Ascending aorta (tissue), 2 donors: ENCODE measurements at regions not wholly inside any gene's neighbourhood (a gene's known extent, or its start where the extent isn't known, plus 50 kb on each side); places are given as distances from the start of the nearest gene placed in this dataset.

Source experiments
- DNase-seq, 2 donors: peaks; one replicate each; pipeline ENCODE4 v3.0.0-alpha.2; 2019; ENCODE audit warnings: low spot score in 2 of 2
- H3K27ac ChIP-seq, 2 donors: fragments of 200-600 bp; sonication (generic); one replicate each; pipeline ENCODE4 v1.5.1; 2016 to 2017; ENCODE audit warnings: mild to moderate bottlenecking in 1 of 2
- H3K27me3 ChIP-seq: fragments of 200-600 bp; sonication (generic); one replicate; pipeline ENCODE4 v1.5.1; 2017
- H3K36me3 ChIP-seq, 2 donors: fragments of 200-600 bp; sonication (generic); one replicate each; pipeline ENCODE4 v1.5.1; 2016
- H3K4me1 ChIP-seq, 2 donors: fragments of 200-600 bp; sonication (generic); one replicate each; pipeline ENCODE4 v1.5.1; 2016 to 2017; ENCODE audit warnings: mild to moderate bottlenecking in 1 of 2
- H3K4me3 ChIP-seq, 2 donors: fragments of 200-600 bp; sonication (generic); one replicate each; pipeline ENCODE4 v1.5.1; 2016 to 2017; ENCODE audit warnings: mild to moderate bottlenecking in 1 of 2
- H3K9me3 ChIP-seq, 2 donors: fragments of 200-600 bp; sonication (generic); one replicate each; pipeline ENCODE4 v1.5.1; 2016
- intact Hi-C: fragments of 100-400 bp; cut with DNase I; formaldehyde crosslinking; loops from one replicate; pipeline ENCODE4 v1.15.1; 2023
- TF ChIP-seq, protein P1 (sequence below), 3 experiments: fragments of 200-600 bp in 2 of 3; fragments of 450-650 bp in 1 of 3; sonication (generic) in 2 of 3; IDR thresholded peaks; one replicate each; pipeline ENCODE4 v1.5.1; 2016 to 2019; ENCODE audit warnings: antibody characterized with exemption in 3 of 3, mild to moderate bottlenecking in 1 of 3, moderate library complexity in 1 of 3

DNA sequence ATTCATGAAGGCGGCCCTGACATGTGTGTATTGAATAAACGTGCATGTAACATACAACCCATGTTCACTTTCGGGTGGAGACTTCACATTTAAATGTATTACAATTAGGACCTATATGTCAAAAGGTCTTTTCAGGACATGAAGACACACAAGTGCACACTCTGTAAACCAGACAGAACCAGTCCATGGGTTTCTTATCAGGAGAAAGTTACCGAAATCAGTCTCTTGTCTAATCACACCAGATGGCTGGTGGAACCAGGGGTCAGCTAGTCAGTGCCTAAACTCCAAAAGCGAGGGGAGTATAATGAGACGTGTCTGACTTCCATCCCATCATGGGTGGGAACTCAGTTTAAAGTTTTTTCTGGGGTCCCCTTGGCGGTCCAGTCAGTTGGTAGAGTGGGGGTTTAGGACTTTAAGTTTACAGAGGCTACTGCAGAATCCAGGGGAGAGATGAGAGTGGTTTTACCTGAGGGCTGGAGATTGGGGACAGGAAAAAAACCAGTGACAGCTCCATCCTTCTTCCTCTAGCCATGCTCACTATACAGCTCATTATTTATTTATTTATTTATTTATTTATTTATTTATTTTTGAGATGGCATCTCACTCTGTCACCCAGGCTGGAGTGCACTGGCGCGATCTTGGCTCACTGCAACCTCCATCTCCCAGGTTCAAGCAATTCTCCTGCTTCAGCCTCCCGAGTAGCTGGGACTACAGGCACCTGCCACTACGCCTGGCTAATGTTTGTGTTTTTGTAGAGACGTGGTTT lies 251.3 kb upstream of the LYZL1 start:
- intact Hi-C loops: no loop called here
- DNase-seq: no peak
- H3K4me1 ChIP-seq: peaks cover 0 to 4% of the 10 kb centered on the region in 2 donors

DNA sequence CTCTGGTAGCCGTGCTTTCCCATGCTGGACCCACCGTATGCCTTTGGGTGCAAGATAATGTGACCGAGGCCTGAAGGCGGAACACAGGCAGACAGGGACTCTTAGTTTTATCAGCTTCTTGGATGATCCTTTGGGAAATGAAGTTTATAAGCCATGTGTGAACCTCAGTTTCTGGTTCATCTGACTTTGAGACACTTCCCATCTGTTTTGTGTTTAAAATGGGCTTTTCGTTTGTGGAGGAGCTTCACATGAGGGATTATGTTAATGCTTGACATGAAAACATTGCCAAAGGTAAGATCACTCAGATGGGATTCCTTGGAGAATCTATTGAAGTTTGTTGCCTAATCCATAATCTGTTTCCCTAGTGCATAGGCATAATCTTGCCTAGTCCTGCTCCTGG lies 249.8 kb upstream of the LYZL1 start:
- H3K4me1 ChIP-seq: peaks cover 0 to 4% of the 10 kb centered on the region in 2 donors
- H3K4me3 ChIP-seq: no peak overlapping the region
- no peaks in the 10 kb centered on the region for H3K36me3 ChIP-seq
- H3K27me3 ChIP-seq: no peaks in the 10 kb centered on the region
- H3K9me3 ChIP-seq: no peaks in the 10 kb centered on the region
- TF ChIP-seq, protein P1, sequence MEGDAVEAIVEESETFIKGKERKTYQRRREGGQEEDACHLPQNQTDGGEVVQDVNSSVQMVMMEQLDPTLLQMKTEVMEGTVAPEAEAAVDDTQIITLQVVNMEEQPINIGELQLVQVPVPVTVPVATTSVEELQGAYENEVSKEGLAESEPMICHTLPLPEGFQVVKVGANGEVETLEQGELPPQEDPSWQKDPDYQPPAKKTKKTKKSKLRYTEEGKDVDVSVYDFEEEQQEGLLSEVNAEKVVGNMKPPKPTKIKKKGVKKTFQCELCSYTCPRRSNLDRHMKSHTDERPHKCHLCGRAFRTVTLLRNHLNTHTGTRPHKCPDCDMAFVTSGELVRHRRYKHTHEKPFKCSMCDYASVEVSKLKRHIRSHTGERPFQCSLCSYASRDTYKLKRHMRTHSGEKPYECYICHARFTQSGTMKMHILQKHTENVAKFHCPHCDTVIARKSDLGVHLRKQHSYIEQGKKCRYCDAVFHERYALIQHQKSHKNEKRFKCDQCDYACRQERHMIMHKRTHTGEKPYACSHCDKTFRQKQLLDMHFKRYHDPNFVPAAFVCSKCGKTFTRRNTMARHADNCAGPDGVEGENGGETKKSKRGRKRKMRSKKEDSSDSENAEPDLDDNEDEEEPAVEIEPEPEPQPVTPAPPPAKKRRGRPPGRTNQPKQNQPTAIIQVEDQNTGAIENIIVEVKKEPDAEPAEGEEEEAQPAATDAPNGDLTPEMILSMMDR (IDR thresholded peaks at IDR 0.05): no peak
- no peak for DNase-seq
- intact Hi-C loops: no loop called here
- no peak overlapping the region for H3K27ac ChIP-seq

More for the DNA sequence above, 251.3 kb upstream of the LYZL1 start:
- H3K4me3 ChIP-seq: no peak overlapping the region
- no peaks in the 10 kb centered on the region for H3K9me3 ChIP-seq
- no peaks in the 10 kb centered on the region for H3K36me3 ChIP-seq
- TF ChIP-seq, protein P1 (IDR thresholded peaks at IDR 0.05): no peak
- H3K27me3 ChIP-seq: no peaks in the 10 kb centered on the region
- H3K27ac ChIP-seq: no peak overlapping the region

DNA sequence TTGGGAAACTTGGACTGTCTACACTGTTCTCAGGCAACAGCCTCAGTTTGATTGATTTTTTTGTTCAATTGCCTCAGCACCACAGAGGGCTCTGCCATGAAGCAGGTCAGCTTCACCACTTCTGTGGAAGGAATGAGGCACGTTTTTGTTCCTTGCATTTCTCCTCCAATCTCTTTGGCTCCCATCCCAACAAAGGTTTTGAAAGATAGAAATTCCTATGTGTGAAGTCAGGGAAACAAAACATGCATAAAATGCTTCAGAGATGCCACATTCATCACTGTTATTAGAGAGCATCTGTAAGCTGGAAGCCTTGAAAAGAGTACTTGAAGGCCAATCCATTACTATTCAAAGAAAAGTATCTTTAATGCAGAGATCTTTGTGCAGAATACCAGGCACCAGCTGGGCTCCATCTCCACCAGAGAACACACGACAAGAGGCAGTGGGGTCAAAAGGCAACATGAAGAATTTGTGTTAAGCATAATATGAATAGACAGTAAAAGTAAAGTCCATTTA lies 249.1 kb upstream of the LYZL1 start:
- TF ChIP-seq, protein P1 (IDR thresholded peaks at IDR 0.05): no peak
- intact Hi-C loops: no loop called here
- Histone ChIP-seq H3K27me3 (no peaks in the 10 kb centered on the region), H3K4me3 (no peak overlapping the region), H3K36me3 (no peaks in the 10 kb centered on the region), H3K9me3 (no peaks in the 10 kb centered on the region), H3K27ac (no peak overlapping the region), H3K4me1 (peaks cover 0 to 4% of the 10 kb centered on the region in 2 donors)
- no peak for DNase-seq

DNA sequence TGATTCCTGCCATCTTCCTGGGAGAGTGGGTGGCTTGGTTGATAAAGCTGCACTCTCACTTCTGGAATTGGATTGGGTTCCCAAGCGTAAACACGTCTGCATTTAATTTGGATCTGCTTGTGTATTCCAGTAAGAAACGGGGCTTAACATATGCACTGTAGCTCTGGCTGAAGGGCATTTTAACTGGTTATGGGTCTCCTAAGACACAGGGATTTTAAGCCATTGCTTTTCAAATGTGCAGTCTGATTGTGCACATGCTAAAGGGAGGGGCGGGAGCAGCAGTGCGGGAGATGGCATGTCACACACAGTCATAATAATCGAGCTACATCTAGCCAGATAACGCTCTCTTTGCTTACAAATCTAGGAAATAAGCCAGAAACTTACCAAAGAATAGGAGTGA lies 247.3 kb upstream of the LYZL1 start:
- no peak for DNase-seq
- H3K27ac ChIP-seq: no peak overlapping the region
- intact Hi-C loops: no loop called here
- no peaks in the 10 kb centered on the region for H3K9me3 ChIP-seq
- TF ChIP-seq, protein P1 (IDR thresholded peaks at IDR 0.05): no peak
- peaks cover 0 to 4% of the 10 kb centered on the region in 2 donors for H3K4me1 ChIP-seq
- H3K27me3 ChIP-seq: no peaks in the 10 kb centered on the region
- no peaks in the 10 kb centered on the region for H3K36me3 ChIP-seq
- peak overlapping the region in 1 of 2 donors; percentile 3 for H3K4me3 ChIP-seq

DNA sequence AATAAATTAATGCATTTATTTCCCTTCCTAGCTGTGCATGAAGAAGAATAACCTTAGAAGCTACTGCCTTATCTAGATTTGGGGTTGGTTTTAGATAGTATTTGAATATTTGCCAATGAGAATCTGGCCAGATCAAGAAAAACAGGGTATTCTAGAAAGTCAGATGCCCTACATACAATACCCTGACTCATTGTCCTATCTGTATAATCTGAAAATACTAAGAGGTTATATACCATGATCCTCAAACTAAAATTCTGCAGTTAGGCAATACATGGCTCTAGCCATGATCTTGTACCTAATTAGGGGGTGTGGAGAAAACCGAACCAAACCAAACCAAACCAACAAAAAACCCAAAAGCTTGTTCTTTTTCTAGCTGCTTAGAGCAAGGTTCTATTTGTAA lies 240.4 kb upstream of the LYZL1 start:
- TF ChIP-seq, protein P1 (IDR thresholded peaks at IDR 0.05): no peak
- Histone ChIP-seq H3K27me3 (no peaks in the 10 kb centered on the region), H3K36me3 (no peaks in the 10 kb centered on the region), H3K4me3 (no peak overlapping the region), H3K27ac (no peak overlapping the region), H3K4me1 (no peaks in the 10 kb centered on the region), H3K9me3 (no peaks in the 10 kb centered on the region)
- DNase-seq: no peak
- intact Hi-C loops: no loop called here
